Fibroblast of gingiva (primary cell): ENCODE measurements at regions not wholly inside any gene's neighbourhood (a gene's known extent, or its start where the extent isn't known, plus 50 kb on each side); places are given as distances from the start of the nearest gene placed in this dataset.
"Not testable (repeated sequence)": the region's sequence is repeated elsewhere in the genome, so short reads cannot be mapped to it uniquely, and the experiment has no call there.

ENCODE experiments used
- DNase-seq: peaks from one replicate; pipeline ENCODE4 v3.0.0-alpha.2; 2011; ENCODE audit warnings: low read depth

DNA sequence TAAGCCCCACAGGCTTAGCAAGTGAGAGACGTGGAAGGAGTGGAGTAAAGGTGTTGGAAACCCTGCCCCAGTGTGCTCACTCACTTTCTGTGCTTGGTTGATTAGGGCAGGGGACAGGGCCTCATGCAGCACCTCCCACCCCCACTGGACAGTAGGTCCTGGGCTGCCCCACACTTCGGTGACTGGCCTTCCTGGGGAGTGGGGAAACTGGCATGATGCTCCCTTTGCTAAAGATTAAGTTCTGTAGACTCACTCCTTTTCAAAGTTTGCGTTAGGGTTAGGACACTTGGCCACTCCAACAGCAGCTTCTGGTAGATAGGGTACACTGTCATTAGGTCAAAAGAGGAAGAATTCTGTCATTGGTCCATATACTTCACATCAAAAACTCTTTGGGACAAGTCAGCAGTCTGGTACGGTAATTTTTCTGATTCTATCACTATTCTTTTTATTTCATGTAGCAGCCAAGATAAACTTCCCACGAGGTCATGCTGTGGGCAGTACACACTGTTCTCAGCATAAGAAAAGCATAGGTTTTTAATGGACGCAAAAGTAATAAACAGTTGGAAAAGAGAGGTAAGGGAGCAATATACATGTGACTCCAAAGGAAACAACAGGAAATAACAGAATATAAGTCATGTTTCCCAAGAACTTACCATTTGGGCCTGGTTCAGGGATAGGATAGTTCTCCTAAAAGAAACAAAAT, 106.6 kb upstream of the TERB2 start:
- DNase-seq: not testable (repeated sequence)

DNA sequence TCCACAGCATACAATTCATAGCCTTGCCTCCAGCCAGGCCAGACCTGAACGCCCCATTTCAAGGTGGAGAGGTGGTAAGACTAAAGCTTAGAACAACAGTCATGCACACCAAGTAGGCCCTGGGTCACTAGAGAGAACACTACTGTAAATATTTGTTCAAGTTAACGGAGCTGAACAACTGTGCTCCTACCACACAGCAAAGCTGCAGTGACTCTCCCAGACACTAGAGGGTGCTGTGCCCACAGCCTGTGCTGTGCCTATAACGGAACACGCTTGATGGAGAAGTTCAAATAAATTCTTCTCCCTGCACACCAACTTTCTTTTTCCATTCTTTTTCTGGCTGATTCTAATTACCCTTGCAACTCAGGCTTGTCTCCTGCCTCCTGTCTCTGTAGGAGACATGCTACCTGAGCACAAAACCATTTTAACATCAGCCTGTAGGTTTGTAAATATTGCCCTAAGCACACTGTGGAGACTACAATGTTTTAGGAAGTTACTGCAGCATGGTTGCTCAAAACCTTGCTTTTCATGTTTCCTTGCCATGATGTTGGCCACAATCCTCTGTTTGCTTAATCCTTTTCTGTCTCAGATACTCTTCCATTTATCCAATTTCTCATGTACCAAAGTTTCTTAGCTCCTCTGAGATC, 103.1 kb upstream of the TERB2 start:
- peak; percentile 26 for DNase-seq

DNA sequence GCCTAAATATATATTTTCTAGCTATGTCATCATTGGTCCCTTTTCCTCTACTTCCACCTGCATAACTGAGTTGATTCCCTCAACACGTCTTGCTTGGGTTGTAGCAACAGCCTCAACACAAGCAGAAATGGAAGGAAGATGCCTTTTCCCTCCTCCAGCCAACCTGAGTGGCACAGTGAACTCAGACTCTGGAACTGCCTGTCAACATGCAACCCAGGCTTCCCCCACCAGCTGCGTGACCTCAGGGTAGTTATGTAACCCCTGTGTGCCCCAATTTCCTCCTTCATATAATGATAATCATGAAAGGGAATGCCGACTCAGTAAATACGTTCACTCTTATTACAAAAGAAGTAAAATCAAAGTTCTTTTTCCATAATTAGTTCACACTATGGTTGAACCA, 101.8 kb upstream of the TERB2 start:
- not testable (repeated sequence) for DNase-seq

DNA sequence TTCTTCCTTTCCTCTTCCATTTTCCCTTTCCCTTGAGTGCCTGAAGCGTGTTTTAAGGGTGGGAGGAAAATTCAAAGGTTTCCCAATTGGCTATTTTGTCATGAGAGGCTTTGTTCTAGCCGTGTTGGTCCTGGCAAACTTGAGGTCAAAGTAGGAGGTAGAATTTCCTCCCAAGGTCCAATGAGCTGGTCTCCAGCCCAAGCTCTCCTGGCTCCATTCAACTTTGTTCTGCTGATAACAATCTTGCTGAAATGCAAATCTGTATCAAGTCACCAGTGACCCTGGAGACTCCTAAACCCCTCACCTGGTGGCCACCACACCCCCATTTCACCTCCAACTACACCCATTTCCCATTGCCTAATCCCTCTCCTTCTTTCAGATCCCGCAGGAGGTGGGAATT, 100.2 kb upstream of the TERB2 start:
- DNase-seq: not testable (repeated sequence)

DNA sequence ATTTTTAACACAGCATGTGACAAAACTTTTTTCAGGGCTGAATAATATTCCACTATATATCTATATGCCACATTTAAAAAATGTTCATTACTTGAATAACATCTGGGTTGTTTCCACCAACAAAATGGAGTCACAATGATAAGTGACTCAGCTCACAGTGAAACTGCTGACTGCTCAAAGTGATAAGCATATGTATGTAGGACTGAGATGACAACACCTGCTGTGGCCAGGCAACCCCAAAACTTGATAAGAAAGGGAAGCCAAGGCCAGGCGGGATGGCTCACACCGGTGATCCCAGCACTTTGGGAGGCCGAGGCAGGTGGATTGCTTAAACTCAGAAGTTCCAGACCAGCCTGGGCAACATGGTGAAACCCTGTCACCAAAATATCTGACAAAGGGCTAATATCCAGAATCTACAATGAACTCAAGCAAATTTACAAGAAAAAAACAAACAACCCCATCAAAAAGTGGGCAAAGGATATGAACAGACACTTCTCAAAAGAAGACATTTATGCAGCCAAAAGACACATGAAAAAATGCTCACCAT, 99.2 kb upstream of the TERB2 start:
- DNase-seq: not testable (repeated sequence)

DNA sequence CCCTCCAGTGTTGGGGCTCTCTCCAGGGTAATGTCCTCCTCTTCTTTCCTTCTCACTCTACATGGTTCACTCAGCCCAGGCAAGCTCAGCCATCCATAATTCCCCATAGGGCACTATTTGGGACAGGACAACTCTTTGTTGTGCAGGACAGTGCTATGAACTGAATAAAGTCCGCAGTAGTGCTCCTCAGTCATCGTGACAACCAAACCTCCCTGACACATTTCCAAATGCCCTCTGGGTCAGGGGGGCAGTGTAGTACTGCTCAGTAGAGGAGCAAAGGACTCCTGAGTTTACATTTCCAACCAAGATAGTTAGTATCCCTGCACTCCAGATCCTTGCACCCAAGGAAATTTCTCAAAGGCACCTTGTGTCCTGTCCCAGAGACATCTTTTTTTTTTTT, 97.4 kb upstream of the TERB2 start:
- DNase-seq: not testable (repeated sequence)

DNA sequence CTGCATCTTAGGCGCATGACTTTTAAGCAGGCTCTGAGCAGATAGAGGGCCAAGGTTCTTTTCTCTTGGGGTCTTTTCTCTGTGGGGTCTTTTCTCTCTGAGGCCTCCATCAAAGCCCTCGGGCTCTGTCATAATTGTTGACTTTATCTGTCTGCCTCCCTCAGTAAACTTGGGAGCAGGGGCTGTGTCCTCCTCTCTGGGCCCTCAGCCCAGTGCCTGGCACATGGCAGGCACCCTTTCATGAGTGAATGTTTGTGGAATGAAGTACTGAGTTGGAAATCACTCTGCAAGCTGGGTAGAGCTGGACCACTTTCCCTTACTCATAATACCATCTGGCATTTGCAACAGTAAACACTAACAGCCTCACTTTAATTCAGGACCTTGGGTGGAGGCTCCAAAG, 96.3 kb upstream of the TERB2 start:
- not testable (repeated sequence) for DNase-seq

DNA sequence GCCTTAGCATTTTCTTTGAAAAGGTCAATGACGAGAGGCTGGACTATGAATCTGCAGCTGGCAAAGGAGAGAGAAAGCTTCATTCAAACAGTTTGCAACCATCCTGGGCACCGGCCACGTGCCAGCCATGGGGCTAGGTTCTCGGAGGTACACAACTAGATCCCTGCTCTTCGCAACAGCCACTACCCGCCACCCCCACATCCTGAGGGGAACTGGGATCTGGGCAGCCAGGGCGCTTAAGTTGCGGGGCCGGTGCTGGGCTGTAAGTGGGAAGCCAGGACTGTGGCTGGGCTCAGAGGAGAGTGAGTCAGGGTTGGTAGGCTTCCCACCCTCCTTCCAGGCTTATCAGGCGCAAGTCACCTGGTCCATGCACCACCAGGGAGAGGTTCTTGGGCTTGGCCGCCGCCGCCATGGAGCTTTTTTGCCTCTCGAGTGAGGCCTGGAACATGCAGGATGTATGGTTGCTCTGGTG, 95.0 kb upstream of the TERB2 start:
- no peak for DNase-seq

DNA sequence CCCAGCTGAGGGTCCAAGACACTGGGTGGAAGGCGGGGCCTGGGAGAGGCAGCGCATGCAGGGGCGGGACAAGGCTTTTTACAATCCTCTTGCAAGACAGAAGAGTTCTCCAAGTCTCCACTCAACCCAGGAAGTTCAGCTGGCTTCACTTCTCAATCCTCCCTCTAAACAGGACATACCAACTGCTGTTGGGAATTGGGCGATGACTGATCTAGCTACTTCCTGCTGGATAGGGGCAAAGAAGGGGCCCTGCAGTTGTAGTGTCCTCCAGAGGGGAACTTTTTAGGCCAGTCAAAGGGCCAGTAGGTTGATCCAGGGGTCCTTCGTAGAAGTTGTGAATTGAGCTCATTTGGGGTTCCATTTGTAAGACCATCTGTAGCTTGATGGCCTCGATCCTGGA, 94.6 kb upstream of the TERB2 start:
- DNase-seq: no peak

DNA sequence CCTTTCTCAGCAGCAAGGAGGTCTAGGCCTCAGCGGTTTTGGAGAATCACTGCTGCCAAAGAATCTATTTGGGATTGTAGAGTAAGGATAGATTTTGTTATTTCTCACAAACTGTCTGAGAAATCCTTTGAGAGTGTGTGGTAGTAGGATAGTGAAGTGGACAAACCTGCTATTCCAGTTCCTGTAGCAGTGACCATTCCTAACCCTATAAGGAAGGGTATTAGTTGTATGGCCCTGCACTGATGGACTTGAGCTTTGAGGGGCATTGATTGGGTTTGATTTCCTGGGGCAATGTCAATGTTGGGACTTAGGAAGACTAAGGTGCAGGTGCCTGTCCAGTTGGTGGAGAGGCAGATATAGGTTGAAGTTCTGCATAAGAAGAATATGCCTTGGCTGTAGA, 93.6 kb upstream of the TERB2 start:
- DNase-seq: not testable (repeated sequence)

DNA sequence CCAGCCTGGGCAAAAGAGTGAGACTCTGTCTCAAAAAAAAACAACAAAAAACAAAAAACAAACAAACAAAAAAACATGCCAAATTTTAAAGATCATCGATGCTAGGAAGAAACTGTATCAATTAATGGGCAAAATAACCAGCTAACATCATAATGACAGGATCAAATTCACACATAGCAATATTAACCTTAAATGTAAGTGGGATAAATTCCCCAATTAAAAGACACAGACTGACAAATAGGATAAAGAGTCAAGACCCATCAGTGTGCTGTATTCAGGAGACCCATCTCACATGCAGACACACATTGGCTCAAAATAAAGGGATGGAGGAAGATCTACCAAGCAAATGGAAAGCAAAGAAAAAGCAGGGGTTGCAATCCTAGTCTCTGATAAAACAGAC, 88.4 kb upstream of the TERB2 start:
- not testable (repeated sequence) for DNase-seq

DNA sequence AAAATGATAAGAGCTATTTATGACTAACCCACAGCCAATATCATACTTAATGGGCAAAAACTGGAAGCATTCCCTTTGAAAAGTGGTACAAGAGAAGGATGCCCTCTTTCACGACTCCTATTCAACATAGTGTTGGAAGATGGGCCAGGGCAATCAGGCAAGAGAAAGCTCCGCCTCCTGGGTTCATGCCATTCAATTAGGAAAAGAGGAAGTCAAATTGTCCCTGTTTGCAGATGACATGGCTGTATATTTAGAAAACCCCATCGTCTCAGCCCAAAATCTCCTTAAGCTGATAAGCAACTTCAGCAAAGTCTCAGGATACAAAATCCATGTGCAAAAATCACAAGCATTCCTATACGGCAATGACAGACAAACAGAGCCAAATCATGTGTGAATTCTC, 86.4 kb upstream of the TERB2 start:
- DNase-seq: not testable (repeated sequence)

DNA sequence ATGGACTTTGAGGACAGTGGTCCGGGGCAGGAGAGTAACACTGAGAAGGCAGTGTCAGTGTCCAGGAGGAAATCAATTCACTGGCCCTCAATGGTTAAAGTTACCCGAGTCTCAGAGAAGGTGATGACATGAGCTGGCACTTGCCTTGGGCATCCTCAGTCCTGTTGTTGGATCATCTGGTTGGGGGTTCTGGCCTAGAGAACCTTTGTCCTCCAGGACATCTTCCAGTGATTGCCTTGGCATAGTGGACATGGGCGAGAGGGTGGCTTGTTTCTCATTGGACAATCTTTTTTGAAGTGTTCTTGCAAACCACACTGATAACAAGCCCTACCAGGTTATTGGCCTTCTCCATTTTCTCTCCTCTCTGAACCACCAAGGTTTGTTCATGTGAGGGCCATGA, 83.4 kb upstream of the TERB2 start:
- DNase-seq: no peak

DNA sequence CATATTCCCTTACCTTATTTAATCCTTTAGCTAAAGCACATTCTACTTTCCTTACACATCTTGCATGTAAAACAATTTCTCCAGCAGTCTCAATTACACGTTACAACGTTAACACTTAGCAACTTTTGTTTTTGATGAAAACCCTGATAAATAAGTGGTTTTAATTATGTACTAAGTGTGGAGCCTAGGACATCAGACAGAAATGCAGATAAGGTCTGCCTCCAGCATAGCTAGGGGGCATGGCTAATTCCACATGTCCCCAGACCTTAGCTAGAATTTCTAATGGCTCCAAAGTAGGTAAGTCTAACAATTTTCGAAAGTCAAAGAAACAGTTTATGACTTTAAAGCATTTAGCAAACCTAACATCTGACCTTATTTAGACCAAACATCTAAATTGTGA, 77.4 kb upstream of the TERB2 start:
- DNase-seq: no peak

DNA sequence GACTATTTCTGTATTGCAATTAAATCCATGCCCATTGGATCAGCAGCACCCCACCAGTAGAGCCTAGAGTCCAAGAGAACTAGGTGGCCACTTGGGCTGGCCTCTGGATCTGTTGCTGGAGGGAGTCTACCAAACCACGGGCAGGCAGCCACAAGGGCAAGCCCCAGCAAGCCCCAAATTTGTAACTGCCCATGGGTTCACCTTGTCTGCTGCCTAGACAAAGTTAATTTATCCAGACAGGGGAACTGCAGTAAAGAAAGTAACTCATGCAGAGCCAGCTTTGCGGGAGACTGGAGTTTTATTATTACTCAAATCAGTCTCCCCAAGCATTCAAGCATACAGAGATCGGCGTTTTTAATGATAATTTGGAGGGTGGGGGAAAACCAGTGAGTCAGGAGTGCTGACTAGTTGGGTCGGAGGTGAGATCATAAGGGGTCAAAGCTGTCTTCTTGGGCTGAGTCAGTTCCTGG, 74.0 kb upstream of the TERB2 start:
- DNase-seq: no peak

DNA sequence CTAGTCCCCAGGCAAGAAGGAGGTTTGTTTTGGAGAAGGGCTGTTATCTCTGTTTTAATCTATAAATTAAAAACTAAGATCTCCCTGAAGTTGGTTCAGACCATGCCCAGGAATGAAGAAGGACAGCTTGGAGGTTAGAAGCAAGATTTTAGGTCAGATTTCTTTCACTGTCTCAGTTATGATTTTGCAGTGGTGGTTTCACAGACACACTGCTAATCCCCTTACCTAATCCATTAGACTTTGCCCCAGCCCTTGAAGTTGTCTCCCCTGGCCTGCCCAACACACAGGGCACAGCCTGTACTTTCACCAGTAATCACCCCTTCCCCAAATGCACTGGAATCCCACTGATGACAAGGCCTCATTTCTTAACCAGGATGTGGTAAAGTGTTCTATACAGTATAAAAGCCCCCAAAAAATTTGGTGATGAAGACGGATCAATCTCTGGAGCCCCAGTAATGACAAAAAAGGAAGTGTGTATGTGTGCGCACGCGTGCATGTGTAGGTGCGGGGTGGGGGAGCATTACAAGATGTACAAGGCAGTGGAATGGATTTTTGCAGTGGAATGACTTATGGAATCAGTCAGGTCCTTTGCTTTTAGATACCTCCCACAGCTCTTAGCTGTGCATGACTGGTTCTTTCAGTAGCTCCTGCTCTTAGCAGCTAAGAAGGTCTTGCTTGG, 73.1 kb upstream of the TERB2 start:
- no peak for DNase-seq

DNA sequence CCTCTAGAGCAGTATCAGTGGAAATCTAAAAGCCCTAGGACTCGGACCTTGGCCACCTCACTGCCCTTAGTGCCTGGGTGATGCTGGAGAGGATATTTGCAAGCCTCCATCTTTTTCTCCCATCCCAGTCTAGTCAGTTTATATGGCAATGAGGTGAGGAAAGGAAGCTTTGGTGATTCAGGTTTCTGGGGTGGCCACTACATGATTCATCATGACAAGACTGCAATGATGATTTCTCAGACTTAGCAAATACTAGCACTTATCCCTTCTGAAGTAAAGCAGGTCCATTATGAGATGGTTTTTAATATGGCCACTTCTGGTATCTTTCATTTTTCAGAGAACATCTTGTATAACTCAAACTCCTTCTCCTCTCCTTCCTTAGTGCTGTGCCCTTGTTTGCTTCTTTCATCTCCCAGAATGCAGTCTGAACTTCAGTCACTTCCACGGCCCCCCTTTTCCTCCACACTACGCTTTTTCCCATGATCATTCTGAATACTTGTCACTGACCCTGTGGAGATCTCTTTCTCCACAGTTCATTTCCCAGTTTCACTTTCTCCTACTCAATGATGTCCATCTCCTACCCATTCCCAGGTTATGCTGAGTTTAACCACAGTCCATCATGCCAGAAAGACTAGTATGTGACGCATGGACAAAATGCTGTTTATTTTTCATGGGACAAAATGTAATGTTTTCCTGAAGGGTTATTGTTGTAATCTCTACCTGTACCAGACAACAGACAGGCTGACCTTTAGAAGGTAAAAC, 57.4 kb upstream of the TERB2 start:
- not testable (repeated sequence) for DNase-seq

DNA sequence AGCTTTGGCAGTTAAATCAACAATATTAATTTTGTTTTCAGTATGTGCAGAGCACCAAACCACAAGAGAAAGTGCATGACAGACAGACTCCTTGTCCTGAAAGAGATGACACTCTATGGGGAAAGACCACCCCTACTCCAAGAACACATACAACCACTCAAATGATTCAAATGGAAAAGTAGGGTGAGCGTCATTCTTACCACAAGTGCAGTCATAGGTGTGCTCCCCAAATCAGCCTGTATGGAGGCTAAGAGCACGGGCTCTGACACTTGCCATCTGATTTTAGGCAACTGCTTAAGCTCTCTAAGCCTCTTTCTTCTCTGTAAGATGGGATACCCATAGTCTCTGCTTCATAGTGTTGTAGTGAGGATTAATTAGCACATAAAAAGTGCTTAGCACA, 56.7 kb upstream of the TERB2 start:
- DNase-seq: not testable (repeated sequence)

DNA sequence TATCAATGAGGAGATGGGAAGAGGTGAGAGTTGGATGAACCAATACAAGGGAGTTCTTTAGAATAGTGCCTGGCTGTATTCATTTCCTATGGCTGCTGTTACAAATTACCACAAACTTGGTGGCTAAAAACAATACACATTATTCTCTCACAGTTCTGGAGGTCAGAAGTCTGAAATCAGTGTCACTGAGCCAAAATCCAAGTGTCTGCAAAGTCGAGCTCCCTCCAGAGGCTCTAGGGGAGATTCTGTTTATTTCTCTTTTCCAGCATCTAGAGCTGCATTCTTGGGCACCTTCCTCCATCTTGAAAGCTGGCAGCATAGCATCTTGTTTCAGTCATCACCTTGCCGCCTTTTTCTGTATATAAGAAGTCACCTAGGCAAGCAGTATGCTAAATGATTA, 55.7 kb upstream of the TERB2 start:
- not testable (repeated sequence) for DNase-seq

DNA sequence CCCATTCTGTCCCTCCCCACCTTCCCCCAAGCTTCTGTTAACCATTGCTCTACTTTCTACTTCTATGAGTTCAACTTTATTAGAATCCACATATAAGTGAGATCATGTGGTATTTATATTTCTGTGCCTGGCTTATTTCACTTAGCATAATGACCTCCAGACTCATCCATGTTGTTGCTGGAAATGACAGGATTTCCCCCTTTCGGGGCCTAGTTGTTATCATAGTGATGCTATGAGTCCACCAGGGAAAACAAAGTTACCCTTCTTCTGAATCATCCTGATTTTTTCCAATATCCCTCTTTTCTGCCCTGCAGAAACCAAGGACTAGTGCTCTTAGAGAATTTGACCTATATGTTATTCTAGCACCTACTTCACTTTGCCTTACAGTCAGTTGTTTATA, 53.2 kb upstream of the TERB2 start:
- DNase-seq: not testable (repeated sequence)

DNA sequence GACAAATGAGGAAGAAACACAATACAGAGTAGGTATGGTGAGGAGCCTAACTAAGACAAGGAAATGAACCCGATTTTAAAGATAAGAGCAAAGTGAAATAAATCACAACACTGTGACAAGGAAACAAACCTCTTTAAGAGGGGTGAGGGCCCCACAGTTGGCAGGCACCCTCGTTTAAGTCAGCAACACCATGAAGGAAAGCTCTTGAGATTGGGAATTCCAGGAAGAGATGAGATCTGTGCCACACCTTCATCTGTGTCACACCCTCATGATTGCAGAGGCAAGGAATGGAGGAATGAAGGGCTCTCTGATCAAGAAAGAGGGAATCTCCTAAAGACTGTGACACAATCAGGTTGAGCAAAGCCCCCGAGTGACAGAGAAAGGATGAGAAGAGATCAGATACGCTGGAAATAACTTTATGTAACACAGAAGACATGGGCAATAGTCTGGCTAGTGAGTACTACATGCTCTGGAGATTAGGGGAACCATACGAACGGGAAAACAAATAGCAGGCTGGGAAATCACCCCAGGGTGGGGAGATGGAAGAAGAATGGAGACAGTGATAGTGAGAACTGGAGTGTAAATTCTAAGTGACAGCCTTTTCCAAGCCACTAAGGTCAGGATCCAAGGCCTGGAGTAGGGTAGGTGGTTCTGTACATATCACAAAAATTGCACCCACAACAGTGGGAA, 51.7 kb upstream of the TERB2 start:
- not testable (repeated sequence) for DNase-seq
